Activated T-cell treated with anti-CD3 and anti-CD28 coated beads for 48 hours (primary cell): ENCODE measurements at regions not wholly inside any gene's neighbourhood (a gene's known extent, or its start where the extent isn't known, plus 50 kb on each side); places are given as distances from the start of the nearest gene placed in this dataset.

Source experiments
- DNase-seq: peaks from one replicate; pipeline ENCODE4 v3.0.0-alpha.2; 2020; ENCODE audit warnings: low read depth

DNA sequence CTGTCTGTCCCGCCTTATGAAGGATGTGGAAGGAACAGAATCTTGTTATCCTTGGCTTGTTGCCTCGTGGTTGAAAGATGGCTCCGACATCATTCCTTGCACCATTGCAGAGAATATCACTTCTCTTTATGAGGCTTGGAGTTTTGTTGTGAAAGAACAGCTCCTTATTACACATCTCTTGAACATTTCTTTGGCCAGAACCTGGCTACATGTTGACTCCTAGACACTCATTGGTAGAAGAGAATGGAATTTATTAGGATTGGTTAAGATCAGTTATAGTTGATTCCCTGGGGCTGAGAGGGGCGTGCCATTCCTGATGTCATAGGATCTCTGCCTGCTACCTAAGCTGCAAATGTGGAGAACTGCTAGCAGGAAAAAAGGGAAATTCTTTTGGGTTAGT, 180.5 kb upstream of the CTBP2 start:
- DNase-seq = no peak

DNA sequence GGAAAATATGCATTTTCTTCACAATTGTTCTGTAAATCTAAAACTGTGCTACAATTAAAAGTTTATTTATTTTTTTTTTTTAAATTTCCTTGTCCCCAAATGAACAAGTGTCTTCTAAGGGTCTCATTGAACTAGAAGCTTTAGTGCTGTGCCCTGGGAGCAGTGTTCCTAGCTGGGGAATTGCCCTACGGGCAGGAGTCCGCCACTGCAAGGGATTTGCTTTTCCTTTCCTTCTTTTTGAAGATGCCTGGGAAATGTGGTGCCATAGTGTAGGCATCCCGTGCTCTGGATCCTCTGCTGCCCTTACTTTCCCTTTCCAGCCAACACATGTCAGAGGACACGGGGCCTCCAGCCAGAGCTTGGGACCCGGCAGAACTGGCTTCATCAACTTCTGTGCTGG, 177.1 kb upstream of the CTBP2 start:
- no peak for DNase-seq

DNA sequence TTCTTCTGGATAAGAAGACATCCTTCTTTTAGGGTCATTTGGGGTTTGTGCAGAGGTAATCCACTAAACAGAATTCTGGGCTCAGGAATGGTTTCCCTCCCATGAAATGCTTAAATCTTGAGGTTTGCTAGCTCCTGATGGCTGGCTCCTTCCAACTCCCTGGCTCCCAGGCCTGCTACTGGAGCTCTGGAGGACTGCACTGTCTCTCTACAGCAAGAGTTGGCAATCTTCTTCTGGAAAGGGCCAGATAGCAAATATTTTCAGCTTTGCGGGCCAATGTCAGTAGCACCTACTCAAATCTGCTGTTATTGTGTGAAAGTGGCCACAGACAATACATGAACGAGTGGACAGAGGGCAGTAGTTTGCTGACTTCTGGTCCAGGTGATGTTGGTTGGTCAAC, 174.2 kb upstream of the CTBP2 start:
- DNase-seq = no peak

DNA sequence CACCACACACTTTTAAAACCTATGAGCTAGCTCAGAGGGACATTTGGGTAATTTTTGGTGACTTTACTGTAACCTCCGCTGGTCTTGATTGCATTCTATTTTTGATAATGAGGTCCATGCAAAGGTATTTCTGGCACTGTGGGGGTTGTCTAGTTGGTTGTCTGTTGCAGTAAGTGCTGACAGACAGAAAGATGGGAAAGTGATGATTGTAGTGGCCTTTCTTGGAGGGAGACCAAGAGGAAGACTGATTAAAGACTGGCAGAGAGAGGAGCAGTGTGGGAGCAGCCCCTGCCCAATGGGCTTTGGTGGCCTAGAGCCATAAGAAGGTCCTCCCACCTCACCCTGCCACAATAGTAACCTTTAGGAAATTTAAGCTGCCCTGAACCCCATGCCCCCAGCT, 173.4 kb upstream of the CTBP2 start:
- no peak for DNase-seq

DNA sequence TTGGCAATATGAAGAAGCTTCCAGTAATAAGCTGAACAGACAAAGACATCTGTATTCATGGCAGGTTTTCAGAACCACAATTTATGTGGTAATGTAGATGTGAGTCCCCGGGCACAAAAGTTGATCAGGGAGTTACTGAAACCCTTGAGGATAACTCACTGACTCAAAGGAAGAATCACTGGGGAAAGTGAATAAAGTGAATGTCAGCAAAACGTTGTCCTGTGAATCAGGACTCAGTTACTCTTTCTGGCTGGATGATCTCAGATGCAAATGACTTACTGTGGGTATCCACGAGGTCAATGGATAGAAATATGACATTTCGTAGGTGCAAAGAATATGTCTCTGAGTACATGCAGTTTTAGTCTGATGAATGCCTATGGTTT, 172.8 kb upstream of the CTBP2 start:
- no peak for DNase-seq

DNA sequence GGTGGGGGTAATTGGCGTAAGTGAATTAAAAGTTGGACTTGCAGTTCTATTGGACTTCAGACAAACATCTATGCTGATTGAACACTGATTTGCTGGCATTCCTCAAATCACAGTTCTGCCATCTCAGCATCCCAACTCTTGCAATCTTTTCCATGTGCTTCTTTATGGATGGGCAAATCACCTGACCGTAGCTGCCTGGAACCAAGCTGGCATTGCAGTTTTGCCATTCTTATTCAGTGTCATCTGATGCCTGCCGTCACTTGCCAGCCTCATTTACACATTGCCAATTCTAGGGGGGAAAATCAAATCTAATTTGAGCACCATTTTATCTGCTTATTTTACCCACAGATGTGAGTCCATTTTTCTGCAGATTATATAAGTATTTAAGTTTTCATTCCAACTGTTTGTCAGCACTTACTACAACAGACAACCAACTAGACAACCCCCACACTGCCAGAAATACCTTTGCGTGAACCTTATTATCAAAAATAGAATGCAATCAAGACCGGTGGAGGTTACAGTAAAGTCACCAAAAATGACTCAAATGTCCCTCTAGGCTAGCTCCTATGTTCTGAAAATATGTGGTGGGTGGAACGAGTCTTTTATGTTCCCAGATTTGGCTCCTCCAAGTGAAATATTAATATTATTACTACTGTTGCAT, 172.3 kb upstream of the CTBP2 start:
- no peak for DNase-seq

DNA sequence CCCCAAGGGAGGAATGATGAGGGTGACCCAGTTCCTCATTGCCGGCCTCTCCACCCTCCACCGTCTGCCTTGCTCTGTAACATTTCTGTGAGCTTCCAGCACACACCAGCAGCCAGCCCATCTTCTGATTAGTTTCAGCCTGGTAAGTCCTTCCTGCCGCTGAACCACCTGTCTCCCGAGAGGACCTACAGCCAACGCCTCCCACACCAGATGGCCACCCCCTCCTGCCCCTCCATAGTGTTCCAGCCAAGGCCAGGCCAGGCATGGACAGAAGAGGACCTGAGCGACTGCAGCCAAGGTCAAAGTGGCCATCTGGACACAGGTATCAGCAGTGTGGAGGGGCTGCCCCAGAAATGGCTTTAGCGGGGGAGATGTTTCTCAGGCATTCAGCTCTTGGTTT, 170.7 kb upstream of the CTBP2 start:
- no peak for DNase-seq

GRCh38 chr10:125329056-125329455, 168.7 kb upstream of the CTBP2 start:
- no peak for DNase-seq

DNA sequence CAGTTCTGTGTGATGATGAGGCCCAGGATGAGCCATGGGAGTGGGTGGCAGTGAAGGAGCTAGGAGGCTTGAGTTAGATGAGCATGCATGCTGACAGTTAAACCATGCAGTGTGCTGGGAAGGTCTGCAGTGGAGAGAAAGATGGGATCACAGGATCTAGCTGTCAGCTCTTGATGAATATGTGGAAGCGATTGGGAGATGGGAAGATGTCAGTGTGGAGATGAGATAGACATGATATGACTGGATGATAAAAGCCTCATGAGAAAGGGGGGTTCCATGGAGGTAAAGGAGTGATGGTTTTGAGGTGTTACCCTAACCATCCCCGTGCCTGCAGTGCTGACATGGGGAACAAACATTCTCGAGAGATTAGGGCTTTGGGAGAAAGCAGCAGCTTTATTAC, 165.0 kb upstream of the CTBP2 start:
- DNase-seq = no peak

DNA sequence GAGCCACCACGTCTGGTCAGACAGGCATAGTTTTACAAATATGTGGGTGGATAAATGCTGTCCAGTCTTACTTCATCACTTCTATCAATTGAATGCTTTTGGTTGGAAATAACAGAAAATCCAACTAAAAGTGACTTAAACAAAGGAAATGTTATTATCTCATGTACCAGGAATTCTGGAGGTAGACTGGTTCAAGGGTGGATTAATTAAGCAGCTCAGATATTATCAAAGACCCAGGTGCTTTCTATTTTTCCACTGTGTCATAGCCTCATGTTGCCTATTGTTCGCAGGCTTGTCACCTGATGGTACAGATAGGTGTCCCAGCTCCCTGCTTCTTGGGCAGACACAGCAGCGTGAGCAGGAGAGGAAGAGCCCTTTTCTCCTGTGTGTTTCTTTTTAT, 156.1 kb upstream of the CTBP2 start:
- DNase-seq = no peak

- no peak for DNase-seq
Observed at GRCh38 chr10:125300937-125301336, 140.6 kb upstream of the CTBP2 start.

GRCh38 chr10:125299461-125299860, 139.1 kb upstream of the CTBP2 start:
- DNase-seq = no peak

GRCh38 chr10:125296598-125296997, 136.2 kb upstream of the CTBP2 start:
- DNase-seq = no peak

DNA sequence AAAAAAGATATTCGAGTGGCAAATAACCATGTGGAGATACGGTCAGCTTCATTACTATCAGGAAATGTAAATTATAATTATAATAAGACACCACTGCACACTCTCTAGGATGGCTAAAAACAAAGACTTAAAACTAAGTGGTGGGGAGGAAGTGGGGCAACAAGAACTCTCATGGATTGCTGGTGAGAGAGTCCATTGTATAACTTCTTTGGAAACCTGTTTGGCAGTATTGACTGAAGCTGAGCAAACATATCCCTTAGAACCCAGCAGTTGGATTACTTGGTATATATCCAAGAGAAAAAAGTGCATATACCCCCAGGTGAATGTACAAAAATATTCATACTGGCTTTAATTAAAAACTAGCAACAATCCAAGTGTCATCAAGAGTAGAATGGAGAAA, 133.7 kb upstream of the CTBP2 start:
- no peak for DNase-seq

GRCh38 chr10:125291836-125292235, 131.5 kb upstream of the CTBP2 start:
- no peak for DNase-seq

DNA sequence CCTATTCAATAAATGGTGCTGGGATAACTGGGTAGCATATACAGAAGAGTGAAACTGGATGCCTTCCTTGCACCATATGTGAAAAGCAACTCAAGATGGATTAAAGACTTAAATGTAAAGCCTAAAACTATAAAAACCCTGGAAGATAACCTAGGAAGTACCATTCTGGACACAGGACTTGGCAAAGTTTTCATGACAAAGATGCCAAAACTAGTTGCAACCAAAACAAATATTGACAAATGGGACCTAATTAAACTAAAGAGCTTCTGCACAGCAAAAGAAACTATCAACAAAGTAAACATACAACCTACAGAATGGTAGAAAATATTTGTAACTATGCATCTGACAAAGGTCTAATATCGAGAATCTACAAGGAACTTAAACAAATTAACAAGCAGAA, 129.1 kb upstream of the CTBP2 start:
- no peak for DNase-seq

GRCh38 chr10:125284875-125285597, 124.7 kb upstream of the CTBP2 start:
- DNase-seq = no peak

DNA sequence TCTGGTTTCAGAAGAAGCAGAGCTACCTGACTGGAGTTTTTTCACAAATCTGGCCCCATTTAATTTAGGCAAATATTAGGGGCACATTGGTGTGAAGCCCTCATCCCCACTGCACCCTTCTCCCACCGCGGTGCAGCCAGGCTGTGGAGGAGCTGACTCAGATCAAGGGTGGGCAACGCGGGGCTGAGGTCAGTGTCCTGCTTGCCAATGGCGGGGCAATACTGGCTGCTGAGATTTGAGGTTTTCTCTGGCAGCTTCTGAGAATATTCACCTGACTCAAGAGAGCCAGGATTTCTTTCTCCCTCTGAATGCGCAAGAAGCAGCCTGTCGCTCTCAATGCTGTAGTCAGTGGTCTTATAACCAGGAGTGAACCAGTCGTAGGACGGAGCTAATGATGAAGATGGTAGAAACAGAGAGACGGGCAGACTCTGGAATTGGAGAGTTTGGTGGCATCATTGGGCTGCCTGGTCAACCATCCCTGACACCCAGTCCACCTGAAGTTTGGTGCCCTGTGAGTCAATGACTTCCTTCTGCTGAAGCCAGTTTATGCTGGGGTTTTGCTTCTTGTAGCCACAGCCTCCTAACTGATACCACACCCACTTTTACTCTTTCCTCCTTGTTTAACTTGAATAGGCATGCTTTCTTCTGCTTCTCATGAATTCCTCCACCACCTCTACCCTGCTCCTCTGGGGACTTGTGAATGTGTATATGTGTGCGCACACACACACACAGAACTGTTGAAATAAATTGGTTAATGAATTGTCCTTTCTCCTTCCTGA, 123.7 kb upstream of the CTBP2 start:
- DNase-seq = no peak

- DNase-seq = no peak
Observed at GRCh38 chr10:125283191-125283835, 123.0 kb upstream of the CTBP2 start.

GRCh38 chr10:125281091-125281490, 120.7 kb upstream of the CTBP2 start:
- DNase-seq = no peak

GRCh38 chr10:125276133-125276532, 115.8 kb upstream of the CTBP2 start:
- DNase-seq = no peak

DNA sequence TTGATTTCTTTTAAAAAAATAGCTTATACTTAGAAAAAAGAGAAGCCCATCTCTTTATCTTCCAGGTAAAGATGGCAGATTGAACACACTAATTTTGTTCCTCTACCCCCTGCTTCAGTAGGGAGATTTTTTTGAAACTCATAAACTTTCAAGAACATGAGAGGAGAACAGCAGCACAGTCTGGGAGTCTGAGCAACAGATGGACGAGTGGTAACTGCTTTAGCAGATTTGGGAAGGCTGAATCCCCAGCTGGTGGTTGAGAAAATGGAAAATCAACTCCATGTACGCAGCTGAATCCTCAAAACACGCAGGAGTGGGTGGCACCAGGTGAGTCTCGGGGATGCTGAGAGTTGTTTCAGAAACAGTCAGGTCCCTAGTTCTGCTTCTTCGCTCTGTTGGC, 114.6 kb upstream of the CTBP2 start:
- DNase-seq = no peak

- no peak for DNase-seq
Observed at GRCh38 chr10:125273023-125273422, 112.7 kb upstream of the CTBP2 start.
